SKM-1 (cell line): ENCODE measurements at regions not wholly inside any gene's neighbourhood (a gene's known extent, or its start where the extent isn't known, plus 50 kb on each side); places are given as distances from the start of the nearest gene placed in this dataset.
"Not testable (repeated sequence)": the region's sequence is repeated elsewhere in the genome, so short reads cannot be mapped to it uniquely, and the experiment has no call there.

Experiments
- DNase-seq: peaks from one replicate; lab custom pipeline; 2025; ENCODE audit not compliant: unreplicated experiment; lab: John Stamatoyannopoulos, UW

DNA sequence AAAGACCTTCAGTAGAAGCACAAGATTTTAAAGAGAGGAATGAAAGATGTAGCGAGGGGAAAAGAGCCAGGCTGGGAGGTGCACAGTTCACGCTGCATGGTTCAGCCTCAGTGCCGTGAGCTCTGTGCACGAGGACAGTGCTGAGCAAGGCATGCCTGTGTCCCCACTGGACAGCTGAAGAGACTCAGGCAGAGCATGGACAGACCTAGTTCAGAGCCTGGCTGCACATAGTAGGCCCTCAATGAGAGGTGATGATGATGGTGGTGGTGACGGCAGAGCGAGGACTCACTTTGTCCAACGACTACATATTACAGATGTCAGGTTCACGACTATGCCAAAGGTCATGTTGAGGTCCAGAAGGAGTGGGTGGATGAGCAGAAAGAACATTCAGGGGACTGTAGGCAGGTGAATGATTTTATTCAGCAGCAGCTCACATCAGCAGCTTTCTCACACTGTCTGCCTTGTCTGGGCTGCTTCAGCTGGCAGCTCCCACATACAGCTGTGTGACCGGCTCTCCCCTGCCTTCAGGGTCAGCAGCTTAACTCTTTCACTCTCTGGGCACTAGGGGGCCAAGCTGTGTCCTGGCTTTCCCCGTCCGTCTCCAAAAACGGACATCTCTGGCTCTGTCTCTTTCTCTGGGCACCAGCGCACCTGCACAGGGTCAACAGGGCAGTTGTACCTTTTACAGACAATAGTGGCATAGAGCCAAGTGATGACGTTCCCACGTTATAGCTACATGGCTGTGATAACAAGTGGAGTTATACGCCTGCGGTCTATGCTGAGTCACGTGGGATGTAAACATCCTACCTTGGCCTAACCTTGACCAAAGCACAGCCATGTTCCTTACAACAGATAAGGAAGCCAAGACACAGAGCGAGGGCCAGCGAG, 83.4 kb upstream of the KCNK12 start:
- DNase-seq, result no peak

DNA sequence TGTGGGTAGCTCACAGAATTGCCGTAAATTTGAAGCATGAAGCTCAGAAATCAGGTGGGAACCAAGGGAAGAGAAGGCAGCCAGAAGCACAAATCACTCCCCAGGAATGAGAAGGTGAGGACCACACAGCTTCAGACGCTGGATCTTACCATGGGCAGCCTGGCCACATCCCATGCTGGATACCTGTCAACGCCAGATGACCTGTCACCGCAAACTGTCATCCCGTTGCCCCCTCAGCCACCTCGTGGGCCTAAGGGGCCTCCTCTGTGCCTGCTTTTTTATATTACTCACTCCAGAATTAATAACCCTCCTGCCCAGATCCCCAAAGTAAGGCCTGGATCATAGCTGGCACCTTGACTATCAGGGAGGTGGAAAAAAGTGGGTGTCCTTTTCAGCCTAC, 82.3 kb upstream of the KCNK12 start:
- DNase-seq, result no peak

DNA sequence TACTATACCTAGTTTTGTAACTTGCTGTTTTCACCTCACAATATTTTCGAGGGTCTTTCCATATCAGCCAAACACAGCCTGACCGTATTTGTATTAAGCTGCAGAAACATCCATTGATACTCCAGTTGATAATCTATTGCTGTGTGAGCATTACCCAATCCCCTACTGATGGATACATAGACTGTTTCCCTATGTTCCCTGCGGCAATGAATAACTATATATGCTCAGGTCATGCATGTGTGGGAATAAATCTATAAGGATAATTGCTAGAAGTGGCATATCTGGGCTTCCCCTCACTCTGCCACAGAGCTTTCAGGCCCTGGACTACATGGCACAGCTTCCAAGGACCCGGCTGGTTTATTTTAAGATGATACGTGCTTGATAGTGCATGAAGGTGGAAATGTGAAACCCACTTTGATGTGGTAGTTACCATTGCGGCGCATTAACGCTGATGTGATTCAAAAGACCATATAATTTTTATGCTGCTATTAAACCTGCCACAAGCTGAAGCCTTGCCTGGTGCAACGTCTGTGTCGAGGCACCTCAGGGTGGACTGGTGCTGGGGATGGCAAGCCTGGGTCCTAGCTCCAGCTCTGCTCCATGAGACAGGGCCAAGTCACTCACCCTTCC, 81.4 kb upstream of the KCNK12 start:
- no peak for DNase-seq

DNA sequence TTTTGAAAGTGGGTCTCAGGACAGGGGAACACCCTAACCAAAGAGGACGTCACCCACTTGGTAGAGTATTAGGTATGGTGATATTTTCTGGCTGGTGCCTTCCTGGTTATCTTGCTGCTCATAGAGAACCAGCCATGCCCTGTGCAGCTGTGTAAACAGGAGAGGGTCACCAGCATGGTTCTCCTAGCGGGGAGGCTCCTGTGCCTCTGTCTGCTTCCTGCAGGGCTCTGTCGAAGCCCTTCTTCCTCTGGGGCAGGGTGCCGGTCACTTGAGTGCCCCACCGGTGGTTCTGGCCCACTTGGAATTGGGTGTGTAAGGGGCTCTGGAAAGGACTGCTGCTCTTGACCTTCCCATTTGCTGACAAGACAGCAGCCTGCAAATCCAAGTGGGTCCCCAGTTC, 80.5 kb upstream of the KCNK12 start:
- DNase-seq, result no peak

DNA sequence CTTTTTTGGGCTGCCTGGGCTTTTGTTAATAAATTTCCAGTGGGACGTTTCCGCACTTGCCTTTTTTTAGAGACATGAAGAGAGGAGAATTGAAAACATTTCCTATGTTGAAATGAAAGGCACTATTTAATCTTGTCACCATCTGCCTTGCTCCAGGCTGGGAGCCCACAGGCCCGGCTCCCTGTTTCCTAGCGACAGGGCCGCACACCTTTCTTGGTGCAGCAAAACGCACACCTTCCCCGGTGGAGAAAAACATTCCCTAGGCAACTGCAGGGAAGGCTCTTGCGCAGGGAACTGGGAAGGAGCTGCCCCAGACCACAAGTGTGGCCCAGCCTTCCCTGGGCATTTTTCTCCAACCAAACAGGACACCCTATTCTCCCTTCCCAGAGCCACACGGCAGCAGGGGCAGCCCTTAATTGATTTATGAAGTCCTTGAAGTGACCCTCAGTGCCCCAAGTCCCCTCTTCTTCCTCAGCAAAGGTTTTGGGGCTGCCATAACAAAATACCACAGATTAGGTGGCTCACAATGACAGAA, 79.3 kb upstream of the KCNK12 start:
- DNase-seq, result no peak

DNA sequence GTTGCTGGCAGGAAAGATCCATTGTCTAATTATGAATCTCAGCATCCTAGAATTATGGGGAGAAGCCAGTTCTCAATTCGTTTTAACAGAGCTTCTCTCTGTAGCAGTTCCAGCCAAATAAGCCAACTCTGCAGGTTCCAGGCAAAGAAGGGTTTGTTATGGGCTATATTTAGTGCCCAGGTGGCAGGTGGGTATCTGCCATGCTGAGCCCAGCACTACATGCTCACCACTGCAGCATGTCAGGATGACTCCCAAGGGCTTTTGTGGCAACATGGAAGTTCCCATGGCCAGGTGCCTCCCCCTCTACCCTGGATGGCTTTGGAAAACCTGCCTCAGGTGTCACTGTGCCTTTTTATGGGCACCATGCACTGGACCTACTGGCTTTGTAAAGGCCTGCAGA, 74.5 kb upstream of the KCNK12 start:
- no peak for DNase-seq

DNA sequence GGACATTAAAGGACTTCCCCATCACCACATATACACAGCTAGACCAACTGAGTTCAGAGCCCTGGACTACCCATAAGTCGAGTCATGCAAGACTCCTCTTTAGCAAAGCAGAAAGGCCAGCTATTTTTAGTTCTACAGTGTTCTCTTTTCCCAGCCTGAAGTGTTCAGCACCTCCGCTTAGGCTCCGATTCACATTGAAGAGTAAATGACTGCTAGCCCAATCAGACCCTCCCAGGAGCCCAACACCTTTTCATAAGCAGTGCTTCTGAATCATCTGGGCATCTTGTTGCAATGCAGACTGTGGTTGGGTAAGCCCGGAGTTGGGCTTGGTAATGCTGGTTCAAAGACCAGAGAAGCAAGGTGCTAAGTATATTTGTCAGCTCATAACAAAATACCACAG, 73.6 kb upstream of the KCNK12 start:
- no peak for DNase-seq

DNA sequence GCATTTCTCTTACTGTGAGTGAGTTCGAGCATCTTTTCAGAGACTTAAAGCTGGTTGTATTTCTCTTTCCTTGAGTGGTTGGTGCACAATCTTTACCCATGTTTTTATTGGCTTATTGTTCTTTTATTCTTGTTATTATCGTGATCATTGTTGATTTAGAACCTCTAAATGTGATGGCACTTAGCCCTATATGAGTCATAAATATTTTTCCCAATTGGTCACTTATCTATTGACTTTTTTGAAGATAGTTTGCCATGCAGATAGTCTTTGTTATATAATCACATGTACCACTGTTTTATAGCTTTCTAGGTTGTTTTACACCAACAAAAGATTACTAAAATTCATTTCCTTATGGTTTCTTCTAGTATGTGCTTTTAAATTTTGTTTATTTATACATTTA, 70.6 kb upstream of the KCNK12 start:
- no peak for DNase-seq

DNA sequence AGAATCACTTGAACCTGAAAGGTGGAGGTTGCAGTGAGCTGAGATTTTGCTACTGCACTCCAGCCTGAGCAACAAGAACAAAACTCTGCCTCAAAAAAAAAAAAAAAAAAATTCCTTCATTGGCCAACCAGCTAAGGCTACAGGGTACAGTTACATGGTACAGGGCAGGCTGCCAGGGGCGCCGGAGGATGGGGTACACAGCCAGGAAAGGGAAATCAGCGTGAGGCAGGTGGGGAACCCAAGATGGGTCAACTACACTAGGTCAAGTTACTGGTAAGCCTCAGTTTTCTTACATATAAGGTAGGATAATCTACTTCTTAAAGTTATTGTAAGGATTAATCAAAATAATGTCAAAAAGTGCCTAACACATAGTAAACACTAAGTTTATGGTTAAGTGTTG, 69.6 kb upstream of the KCNK12 start:
- DNase-seq, result no peak

DNA sequence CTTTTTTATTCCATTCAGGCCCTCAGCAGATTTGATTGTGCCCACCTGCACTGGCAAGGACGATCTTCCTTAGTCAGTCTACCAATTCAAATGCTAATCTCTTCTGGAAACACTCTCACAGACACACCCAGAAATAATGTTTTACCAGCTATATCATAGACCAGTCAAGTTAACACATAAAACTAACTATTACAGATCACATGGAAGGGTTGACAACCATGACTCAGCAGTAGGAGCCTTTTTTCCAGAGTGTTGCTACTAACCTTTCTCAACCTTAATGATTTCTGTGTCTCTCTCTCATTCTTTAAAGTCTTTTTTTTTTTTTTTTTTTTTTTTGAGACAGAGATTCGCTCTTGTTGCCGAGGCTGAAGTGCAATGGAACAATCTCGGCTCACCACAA, 68.7 kb upstream of the KCNK12 start:
- DNase-seq, result no peak

DNA sequence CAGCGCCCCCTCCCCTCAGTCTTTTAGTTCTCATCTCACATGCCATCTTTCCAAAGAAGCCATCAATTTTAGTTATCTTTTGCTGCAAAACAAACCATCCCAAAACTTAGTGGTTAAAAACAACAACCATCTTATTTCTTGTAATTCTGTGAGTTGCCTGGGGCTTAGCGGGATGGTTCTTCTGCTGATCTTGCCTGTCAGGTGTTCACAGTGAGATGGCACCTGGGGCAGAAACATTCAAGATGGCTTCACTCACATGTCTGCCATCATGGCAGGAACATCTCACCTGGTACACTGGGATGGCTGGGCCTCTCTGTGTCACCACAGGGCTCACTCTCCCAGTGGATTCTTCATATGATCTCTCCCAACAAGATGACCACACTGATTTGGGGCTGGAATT, 67.6 kb upstream of the KCNK12 start:
- no peak for DNase-seq

DNA sequence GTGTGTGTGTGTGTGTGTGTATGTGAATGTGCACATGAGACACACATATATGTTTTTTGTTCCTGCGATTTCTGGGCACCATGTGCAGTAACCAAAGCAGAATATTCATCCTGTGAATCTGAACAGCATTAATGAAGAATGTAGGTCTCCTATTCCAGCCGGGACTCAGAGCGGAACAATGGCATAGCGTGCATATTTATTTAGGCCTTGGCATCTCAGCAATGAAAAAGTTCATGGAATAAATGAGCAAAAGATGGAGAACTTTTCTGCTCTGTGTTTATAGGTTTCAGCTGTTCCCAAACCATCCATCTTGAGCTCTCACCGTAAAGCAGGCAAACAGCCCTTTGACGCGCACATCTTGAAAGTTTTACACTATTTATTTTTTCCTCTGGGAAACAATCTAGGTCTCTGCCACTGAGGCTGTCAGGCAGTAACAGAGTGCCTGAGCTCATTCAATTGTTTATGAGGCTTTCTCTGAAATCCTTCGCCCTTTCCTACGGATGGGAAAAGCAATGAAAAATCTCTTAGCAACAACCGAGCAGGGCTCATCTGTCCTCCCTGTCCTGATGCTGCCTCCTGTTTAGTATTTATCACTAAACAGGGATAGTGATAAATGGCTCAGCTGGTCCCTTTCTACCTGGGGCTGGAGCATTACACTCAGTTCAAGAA, 65.9 kb upstream of the KCNK12 start:
- DNase-seq, result no peak

DNA sequence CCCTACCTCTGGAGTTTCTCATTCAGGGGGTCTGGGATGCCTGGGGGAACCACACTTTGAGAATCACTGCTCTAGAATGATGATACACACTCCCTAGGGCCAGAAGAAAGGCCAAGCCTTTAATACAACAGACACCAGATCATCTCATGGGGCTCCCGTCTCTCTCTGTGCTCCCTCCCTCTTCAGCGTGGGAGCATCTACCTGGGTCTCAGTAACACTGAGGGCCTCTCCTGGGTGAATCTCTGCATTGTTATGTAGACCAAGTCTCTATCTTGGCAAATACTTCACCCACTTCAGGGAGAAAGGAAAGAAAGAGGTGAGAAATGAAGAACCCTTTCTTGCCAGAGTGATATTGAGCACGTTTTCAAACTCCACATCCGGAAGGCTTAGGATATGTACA, 65.4 kb upstream of the KCNK12 start:
- no peak for DNase-seq

DNA sequence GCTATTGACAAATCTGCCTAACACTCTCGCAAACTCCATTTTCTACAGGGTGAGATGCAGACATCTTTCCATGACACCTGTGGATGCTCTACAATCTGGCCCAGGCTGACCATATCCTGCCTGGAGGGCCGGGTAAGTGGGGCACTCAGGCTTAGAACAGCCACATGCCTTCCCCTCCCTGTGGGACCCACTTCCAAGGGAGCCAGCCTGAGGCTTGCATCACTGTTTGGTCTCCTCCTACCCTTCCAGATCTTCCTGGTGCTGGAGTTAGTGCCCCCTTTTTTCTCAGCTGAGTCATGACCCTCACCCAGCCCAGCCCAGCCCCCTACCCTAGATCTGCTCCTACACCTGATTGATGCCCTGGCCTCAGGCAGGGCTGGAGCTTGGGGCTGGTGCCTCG, 62.0 kb upstream of the KCNK12 start:
- no peak for DNase-seq

DNA sequence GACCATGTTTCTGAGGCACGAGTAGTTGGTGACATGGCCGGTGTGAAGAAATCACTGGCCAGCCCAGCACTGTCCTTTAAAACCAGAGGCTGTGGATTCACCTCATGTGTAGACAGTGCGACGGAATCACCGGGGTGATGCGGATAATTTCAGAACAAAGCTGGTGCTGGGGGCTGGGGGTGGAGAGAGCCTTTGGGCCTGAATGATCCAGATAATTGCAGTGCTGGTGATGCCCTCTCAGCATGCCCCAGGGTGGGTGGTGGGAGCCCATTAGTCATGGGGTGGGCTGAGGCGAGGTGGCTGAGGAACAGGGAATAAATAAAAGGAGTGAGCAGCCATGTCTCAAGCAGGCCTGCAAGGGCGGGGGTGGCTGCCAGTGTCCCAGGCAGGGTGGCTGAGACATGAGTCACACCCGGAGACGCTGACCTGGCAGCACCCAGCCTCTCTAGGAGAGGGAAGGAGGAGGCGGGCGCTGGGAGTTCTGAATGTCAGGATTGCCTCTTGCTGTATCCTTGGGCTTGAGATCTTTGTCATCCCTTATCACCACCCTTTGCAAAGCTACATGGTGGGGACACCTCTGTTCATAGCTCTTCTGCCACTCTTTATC, 61.1 kb upstream of the KCNK12 start:
- no peak for DNase-seq

DNA sequence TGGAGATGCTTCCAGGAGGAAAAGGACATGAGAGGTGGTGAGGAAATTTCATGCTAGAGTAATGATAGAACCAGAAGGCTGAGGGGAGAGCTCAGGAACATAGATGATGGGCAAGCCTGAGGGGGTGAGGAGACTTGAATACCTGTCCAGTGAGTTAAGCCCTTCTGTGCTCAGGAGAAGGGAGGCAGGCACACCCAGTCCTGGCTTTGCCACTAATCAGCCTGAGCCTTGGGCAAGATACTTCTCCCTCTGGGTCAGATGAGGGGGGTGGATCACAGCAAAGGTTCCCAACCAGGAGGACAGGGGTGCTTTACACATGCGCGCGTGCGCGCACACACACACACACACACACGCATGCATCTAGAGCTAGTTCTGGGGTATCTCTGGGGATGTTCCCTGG, 60.5 kb upstream of the KCNK12 start:
- DNase-seq, result no peak

DNA sequence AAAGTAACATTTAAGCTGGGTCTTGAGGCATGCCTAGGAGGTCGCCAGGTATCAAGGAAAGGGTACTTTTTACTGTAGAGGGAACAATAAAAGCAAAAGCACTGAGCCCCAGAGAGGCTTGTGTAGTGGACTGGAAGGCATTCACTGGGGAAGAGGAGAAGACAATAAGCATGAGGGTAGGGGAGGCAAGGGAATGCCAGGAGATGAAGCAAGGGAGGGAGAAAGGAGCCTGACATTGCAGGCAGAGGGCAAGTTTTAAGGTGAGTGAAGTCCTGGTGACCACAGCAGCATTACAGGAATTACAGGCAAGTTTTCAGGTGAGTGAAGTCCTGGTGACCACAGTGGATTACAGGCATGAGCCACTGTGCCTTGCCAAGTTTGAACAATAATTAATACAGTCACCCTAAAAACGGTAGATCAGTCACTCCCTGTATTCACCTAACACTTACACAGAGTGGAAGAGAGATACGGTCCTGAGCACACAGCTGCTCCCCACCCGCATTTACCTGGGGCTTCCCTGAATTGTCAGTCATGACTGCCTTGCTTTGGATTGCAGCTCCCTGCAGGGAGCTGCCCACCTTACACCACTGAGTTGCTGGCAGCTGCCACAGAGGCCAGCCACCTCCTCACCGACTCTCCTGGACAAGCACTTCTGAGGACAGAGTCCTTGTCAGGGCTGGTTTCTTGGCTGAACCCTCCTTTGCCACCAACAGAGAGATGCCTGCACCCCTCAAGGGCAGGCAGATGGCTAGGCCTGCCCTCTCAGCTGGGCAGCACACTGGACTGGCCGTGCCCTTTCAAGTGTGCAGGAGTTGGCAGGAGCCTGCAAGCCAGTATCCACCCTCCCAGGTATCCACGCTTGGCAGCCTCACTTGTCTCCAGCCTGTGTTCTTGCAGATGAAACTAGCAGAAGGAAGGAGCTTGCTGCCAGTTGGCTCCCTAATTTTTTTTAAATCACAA, 59.0 kb upstream of the KCNK12 start:
- DNase-seq, result no peak

DNA sequence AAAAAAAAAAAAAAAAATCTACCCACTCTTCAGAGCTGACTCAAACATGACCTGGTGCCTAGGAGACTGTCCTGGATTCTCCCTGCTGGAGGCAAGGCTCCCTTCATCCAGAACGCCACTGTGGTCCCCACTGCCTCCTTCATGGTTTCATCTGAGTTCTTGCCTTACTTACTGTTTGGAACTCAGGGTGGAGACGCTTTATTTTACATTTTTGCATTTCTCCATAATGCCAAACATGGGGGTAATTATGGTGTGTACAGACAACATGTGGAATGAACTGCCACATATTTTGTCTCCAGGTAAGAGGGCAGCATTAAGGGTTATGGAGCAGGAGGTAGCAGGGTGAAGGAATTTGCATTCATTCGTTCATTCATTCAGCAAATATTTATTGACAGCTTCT, 58.1 kb upstream of the KCNK12 start:
- DNase-seq, result no peak

DNA sequence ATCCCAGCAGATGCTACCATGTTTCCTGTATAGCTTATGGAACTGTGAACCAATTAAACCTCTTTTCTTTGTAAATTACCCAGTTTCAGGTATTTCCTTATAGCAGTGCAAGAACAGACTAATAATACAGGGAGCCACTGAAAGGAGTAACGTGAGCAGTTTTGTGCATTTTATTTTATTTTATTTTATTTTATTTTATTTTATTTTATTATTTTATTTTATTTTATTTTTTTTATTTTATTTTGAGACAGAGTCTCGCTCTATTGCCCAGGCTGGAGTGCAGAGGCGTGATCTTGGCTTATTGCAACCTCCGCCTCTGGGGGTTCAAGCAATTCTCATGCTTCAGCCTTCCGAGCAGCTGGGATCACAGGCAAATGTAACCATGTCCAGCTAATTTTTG, 55.9 kb upstream of the KCNK12 start:
- no peak for DNase-seq

DNA sequence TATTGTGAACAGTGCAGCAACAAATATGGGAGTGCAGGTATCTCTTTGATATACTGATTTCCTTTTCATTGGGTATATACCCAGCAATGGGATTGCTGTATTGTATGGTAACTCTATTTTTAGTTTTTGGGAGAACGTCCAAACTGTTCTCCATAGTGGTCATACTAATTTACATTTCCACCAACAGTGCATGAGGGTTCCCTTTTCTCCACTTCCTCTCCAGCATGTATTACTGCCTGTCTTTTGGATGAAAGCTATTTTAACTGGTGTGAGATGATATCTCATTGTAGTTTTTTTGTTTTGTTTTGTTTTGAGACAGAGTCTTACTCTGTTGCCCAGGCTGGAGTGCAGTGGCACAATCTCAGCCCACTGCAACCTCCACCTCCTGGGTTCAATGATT, 52.4 kb upstream of the KCNK12 start:
- not testable (repeated sequence) for DNase-seq
